Activated T-cell treated with anti-CD3 and anti-CD28 coated beads, Interleukin-2, amount 50 U/mL, for 24 hours (primary cell): ENCODE measurements at regions not wholly inside any gene's neighbourhood (a gene's known extent, or its start where the extent isn't known, plus 50 kb on each side); places are given as distances from the start of the nearest gene placed in this dataset.
"Not testable (repeated sequence)": the region's sequence is repeated elsewhere in the genome, so short reads cannot be mapped to it uniquely, and the experiment has no call there.

ENCODE experiments used
- DNase-seq: peaks from one replicate; pipeline ENCODE4 v3.0.0-alpha.2; 2020
- H3K27ac Mint-ChIP-seq: 2 replicates; pipeline ENCODE4 v1.8.0; 2020; ENCODE audit warnings: mild to moderate bottlenecking, mixed read lengths
- H3K27me3 Mint-ChIP-seq: 2 replicates; pipeline ENCODE4 v1.8.0; 2020; ENCODE audit warnings: mixed read lengths
- H3K36me3 Mint-ChIP-seq: 2 replicates; pipeline ENCODE4 v1.8.0; 2020; ENCODE audit warnings: low read depth, mixed read lengths
- H3K4me1 Mint-ChIP-seq: 2 replicates; pipeline ENCODE4 v1.8.0; 2020; ENCODE audit warnings: low read depth, mixed read lengths
- H3K4me3 Mint-ChIP-seq: 2 replicates; pipeline ENCODE4 v1.8.0; 2020; ENCODE audit warnings: mild to moderate bottlenecking, moderate library complexity, mixed read lengths
- H3K9me3 Mint-ChIP-seq: 2 replicates; pipeline ENCODE4 v1.8.0; 2020; ENCODE audit warnings: mixed read lengths

- Mint-ChIP-seq H3K4me1 (no peaks in the 10 kb centered on the region), H3K27me3 (peaks cover 53% of the 10 kb centered on the region), H3K9me3 (no peaks in the 10 kb centered on the region), H3K4me3 (no peak overlapping the region), H3K27ac (no peak overlapping the region), H3K36me3 (no peaks in the 10 kb centered on the region)
- DNase-seq = peak; percentile 71
Observed at GRCh38 chr12:125330645-125331341, 265.6 kb downstream of the AACS start.

GRCh38 chr12:125331342-125332052, 266.3 kb downstream of the AACS start:
- Mint-ChIP-seq H3K27me3 (peaks cover 49% of the 10 kb centered on the region), H3K36me3 (no peaks in the 10 kb centered on the region), H3K9me3 (no peaks in the 10 kb centered on the region), H3K4me3 (no peak overlapping the region), H3K27ac (no peak overlapping the region), H3K4me1 (no peaks in the 10 kb centered on the region)
- no peak for DNase-seq

- Mint-ChIP-seq H3K9me3 (no peaks in the 10 kb centered on the region), H3K4me1 (no peaks in the 10 kb centered on the region)
Observed at GRCh38 chr12:125332900-125333299, 267.7 kb downstream of the AACS start.

GRCh38 chr12:125336246-125336645, 271.0 kb downstream of the AACS start:
- Mint-ChIP-seq H3K9me3 (no peaks in the 10 kb centered on the region), H3K27ac (no peak overlapping the region), H3K27me3 (peaks cover 24% of the 10 kb centered on the region), H3K4me1 (no peaks in the 10 kb centered on the region), H3K4me3 (no peak overlapping the region), H3K36me3 (no peaks in the 10 kb centered on the region)
- DNase-seq = no peak

More at GRCh38 chr12:125332900-125333299, 267.7 kb downstream of the AACS start:
- Mint-ChIP-seq H3K27me3 (peaks cover 46% of the 10 kb centered on the region), H3K27ac (no peak overlapping the region), H3K36me3 (no peaks in the 10 kb centered on the region), H3K4me3 (no peak overlapping the region)
- DNase-seq = no peak

- Mint-ChIP-seq H3K4me1 (no peaks in the 10 kb centered on the region), H3K27me3 (peaks cover 19% of the 10 kb centered on the region), H3K4me3 (no peak overlapping the region), H3K9me3 (no peaks in the 10 kb centered on the region), H3K27ac (no peak overlapping the region), H3K36me3 (no peaks in the 10 kb centered on the region)
- DNase-seq = no peak
Observed at GRCh38 chr12:125340791-125341190, 275.6 kb downstream of the AACS start.

- no peaks in the 10 kb centered on the region for H3K9me3 Mint-ChIP-seq
- no peaks in the 10 kb centered on the region for H3K4me1 Mint-ChIP-seq
Observed at GRCh38 chr12:125341422-125341821, 276.2 kb downstream of the AACS start.

GRCh38 chr12:125343649-125344048, 278.4 kb downstream of the AACS start:
- Mint-ChIP-seq H3K27me3 (peaks cover 19% of the 10 kb centered on the region), H3K4me1 (no peaks in the 10 kb centered on the region), H3K9me3 (no peaks in the 10 kb centered on the region), H3K27ac (no peak overlapping the region), H3K36me3 (no peaks in the 10 kb centered on the region), H3K4me3 (no peak overlapping the region)
- no peak for DNase-seq

More at GRCh38 chr12:125341422-125341821, 276.2 kb downstream of the AACS start:
- Mint-ChIP-seq H3K27me3 (peaks cover 19% of the 10 kb centered on the region), H3K36me3 (no peaks in the 10 kb centered on the region), H3K27ac (no peak overlapping the region), H3K4me3 (no peak overlapping the region)
- no peak for DNase-seq

- no peaks in the 10 kb centered on the region for H3K36me3 Mint-ChIP-seq
- H3K4me3 Mint-ChIP-seq = no peak overlapping the region
- no peaks in the 10 kb centered on the region for H3K9me3 Mint-ChIP-seq
- no peak for DNase-seq
- H3K27me3 Mint-ChIP-seq = peaks cover 25% of the 10 kb centered on the region
- no peaks in the 10 kb centered on the region for H3K4me1 Mint-ChIP-seq
- no peak overlapping the region for H3K27ac Mint-ChIP-seq
Observed at GRCh38 chr12:125346362-125346761, 281.1 kb downstream of the AACS start.

- DNase-seq = no peak
- H3K27ac Mint-ChIP-seq = no peak overlapping the region
- H3K4me3 Mint-ChIP-seq = no peak overlapping the region
- no peaks in the 10 kb centered on the region for H3K9me3 Mint-ChIP-seq
- H3K4me1 Mint-ChIP-seq = no peaks in the 10 kb centered on the region
- no peaks in the 10 kb centered on the region for H3K36me3 Mint-ChIP-seq
- H3K27me3 Mint-ChIP-seq = peaks cover 9% of the 10 kb centered on the region
Observed at GRCh38 chr12:125351788-125352187, 286.6 kb downstream of the AACS start.

- H3K9me3 Mint-ChIP-seq, H3K4me1 Mint-ChIP-seq, DNase-seq, H3K27me3 Mint-ChIP-seq, H3K27ac Mint-ChIP-seq, H3K4me3 Mint-ChIP-seq, H3K36me3 Mint-ChIP-seq: not testable (repeated sequence)
Observed at GRCh38 chr12:125353002-125353401, 287.8 kb downstream of the AACS start.

GRCh38 chr12:125353871-125354270, 288.6 kb downstream of the AACS start:
- peaks cover 6% of the 10 kb centered on the region for H3K27me3 Mint-ChIP-seq
- H3K9me3 Mint-ChIP-seq = no peaks in the 10 kb centered on the region
- no peak for DNase-seq
- H3K4me3 Mint-ChIP-seq = no peak overlapping the region
- no peaks in the 10 kb centered on the region for H3K36me3 Mint-ChIP-seq
- no peak overlapping the region for H3K27ac Mint-ChIP-seq
- no peaks in the 10 kb centered on the region for H3K4me1 Mint-ChIP-seq

GRCh38 chr12:125355614-125356013, 290.4 kb downstream of the AACS start:
- Mint-ChIP-seq H3K27me3 (peaks cover 4% of the 10 kb centered on the region), H3K36me3 (no peaks in the 10 kb centered on the region), H3K9me3 (no peaks in the 10 kb centered on the region), H3K4me1 (no peaks in the 10 kb centered on the region), H3K4me3 (no peak overlapping the region), H3K27ac (no peak overlapping the region)
- no peak for DNase-seq

- Mint-ChIP-seq H3K9me3 (no peaks in the 10 kb centered on the region), H3K4me1 (no peaks in the 10 kb centered on the region), H3K27ac (no peak overlapping the region), H3K4me3 (no peak overlapping the region), H3K36me3 (no peaks in the 10 kb centered on the region), H3K27me3 (peaks cover 4% of the 10 kb centered on the region)
- no peak for DNase-seq
Observed at GRCh38 chr12:125356111-125356510, 290.9 kb downstream of the AACS start.

- no peak for DNase-seq
- no peaks in the 10 kb centered on the region for H3K4me1 Mint-ChIP-seq
- H3K9me3 Mint-ChIP-seq = no peaks in the 10 kb centered on the region
- no peak overlapping the region for H3K27ac Mint-ChIP-seq
- H3K36me3 Mint-ChIP-seq = no peaks in the 10 kb centered on the region
- no peak overlapping the region for H3K4me3 Mint-ChIP-seq
- H3K27me3 Mint-ChIP-seq = peaks cover 4% of the 10 kb centered on the region
Observed at GRCh38 chr12:125357561-125357960, 292.3 kb downstream of the AACS start.

- no peak for DNase-seq
- H3K27me3 Mint-ChIP-seq = peaks cover 4% of the 10 kb centered on the region
- no peak overlapping the region for H3K27ac Mint-ChIP-seq
- H3K36me3 Mint-ChIP-seq = no peaks in the 10 kb centered on the region
- H3K9me3 Mint-ChIP-seq = no peaks in the 10 kb centered on the region
- H3K4me3 Mint-ChIP-seq = no peak overlapping the region
- H3K4me1 Mint-ChIP-seq = no peaks in the 10 kb centered on the region
Observed at GRCh38 chr12:125360540-125360939, 295.3 kb downstream of the AACS start.
